HTR-8/SVneo (cell line): ENCODE measurements at regions not wholly inside any gene's neighbourhood (a gene's known extent, or its start where the extent isn't known, plus 50 kb on each side); places are given as distances from the start of the nearest gene placed in this dataset.

ENCODE experiments used
- DNase-seq: peaks from one replicate; pipeline ENCODE4 v3.0.0; 2011; ENCODE audit warnings: low spot score, mixed read lengths; ENCODE audit not compliant: insufficient read length
- FAIRE-seq: peaks from 2 replicates; lab custom pipeline; 2011; peaks lifted over from hg19 to GRCh38; lab: Jason Lieb, UNC

DNA sequence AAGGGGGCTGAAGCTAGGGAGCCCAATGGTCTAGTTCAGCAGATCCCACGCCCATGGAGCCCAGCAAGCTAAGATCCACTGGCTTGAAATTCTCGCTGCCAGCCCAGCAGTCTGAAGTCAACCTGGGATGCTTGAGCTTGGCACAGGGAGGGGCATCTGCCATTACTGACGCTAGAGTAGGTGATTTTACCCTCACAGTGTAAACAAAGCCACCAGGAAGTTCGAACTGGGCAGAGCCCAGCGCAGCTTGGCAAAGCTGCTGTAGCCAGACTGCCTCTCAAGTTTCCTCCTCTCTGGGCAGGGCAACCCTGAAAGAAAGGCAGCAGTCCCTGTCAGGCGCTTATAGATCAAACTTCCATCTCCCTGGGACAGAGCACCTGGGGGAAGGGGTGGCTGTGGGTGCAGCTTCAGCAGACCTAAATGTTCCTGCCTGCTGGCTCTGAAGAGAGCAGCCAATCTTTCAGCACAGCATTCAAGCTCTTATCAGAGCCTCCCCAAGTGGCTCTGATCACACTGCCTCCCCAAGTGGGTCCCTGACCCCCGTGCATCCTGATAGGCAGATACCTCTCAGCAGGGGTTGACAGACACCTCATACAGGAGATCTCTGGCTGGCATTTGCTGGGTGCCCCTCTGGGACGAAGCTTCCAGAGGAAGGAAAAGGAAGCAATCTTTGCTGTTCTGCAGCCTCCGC, 167.8 kb downstream of the CCDC71L start:
- FAIRE-seq (no peak), DNase-seq (no peak)

DNA sequence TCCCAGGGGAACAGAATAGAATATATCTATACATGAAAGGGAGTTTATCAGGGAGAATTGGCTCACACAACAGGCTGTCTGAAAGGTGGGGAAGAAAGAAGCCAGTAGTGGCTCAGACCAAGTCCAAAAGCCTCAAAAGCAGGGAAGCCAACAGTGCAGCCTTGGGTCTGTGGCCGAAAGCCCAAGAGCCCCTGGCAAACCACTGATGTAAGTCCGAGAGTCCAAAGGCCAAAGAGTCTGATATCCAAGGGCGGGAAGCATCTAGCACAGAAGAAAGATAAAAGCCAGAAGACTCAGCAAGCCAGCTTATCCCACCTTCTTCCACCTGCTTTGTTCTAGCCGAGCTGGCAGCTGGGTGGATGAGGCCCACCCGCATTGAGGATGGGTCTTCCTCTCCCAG, 172.5 kb downstream of the CCDC71L start:
- FAIRE-seq = no peak
- DNase-seq = no peak

DNA sequence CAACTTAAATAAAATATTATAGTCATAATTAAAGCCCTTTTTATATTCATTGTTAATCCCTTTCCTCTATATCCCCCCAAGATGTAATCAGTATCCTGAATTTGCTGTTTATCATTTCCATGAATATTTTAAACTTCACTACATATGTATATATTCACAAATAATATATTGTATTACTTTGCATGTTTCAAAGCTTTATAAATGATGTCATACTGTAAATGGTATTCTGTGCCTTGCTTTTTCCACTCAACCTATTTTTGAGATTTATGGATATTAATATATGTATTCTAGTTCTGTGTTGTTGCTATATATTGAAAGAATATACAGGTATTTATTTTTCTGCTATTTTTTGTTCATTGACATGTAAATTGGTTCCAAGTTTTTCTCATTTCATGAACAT, 173.1 kb downstream of the CCDC71L start:
- DNase-seq (no peak), FAIRE-seq (no peak)

DNA sequence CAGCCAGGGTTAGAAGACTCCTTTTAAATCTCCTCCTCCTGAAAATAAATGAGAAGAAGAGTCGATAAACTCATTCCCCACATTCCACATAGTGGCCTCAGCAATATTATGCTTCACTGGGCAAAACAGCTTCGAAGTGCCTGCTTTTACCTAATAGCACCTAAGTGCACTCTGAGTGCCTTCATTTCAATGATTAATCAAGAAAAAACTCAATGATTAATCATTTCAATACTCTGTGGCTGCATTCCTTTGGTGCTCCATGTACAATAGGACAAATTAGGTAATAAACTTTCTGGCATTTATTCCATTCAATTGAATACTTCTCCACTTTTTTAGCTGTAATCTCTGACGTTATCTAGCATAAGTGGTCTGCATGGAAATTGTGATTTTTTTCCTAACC, 174.6 kb downstream of the CCDC71L start:
- FAIRE-seq (no peak), DNase-seq (peak; percentile 5)

DNA sequence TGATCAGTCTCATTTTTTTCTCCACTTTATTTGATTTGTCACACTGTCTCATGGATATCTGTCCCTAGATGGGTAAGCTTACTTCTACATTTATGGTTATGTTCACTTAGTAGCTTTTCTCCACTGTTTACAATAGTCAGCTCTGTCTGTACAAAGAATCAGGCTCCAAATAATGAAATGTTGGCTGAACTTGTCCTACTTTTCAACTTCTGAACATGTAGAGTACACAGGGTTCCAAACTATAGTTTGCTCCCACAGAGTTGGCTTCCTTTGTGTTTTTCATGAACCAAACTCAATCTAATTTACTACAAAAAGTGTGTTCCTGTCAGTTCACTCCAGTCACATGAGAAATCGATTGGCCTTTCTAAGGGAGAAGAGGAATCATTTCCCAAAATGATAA, 175.0 kb downstream of the CCDC71L start:
- DNase-seq (no peak), FAIRE-seq (no peak)

DNA sequence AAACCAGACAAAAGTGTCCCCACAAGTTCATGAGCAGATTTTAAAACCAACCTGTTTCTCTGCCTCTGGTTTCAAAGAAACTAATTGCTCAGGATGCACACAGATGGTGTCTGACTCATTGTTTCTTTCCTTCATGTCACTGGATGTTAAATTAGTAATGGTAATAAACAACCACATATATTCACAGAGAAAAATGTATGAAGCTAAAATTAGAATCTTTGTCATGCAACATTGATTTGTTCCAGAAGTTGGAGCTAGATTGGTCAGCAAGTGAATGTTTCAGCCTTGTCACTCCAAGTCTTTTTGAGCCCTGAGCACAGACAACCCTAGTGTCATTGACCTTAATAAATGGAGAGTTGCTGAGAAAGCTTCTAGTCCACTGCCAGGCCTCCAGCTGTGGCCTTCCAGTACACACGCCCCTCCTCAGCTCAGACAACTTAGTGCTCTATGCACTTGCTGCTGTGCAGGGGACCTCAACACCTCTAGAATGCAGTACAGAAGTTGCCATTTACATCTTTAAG, 175.9 kb downstream of the CCDC71L start:
- FAIRE-seq (no peak), DNase-seq (peak; percentile 7)

DNA sequence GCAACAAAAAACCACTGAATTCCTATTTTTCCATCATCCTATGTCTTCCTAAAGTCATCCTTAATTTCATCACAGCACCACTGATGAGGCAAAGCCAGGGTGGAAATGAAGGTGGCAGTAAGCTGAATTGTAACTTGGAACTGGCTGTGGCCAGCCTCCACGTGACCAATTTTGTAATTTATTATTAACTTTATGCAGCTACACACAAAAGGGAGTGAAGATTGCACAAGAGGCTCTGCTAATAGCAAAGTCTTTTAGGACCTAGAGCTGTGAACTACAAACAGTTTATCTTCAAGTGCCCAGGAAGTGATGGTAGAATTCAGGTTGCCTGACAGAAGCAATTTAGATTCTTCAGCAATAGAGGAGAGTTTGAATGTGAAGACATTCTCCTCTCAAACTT, 176.4 kb downstream of the CCDC71L start:
- no peak for FAIRE-seq
- DNase-seq = no peak

DNA sequence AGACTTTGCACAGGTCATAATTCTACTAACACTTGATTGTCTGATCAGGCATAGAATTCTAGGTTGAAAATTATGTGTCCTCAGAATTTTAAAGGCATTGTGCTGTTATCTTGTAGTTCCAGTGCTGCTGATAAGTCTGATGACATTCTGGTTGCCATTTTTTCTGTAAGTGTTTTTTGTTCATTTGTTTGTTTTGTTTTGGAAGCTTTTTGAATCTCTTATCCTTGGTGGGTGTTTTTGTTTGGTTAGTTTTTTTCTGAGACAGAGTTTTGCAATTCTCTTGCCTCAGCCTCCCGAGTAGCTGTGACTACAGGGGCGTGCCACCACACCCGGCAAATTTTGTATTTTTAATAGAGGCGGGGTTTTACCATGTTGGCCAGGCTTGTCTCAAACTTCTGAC, 178.9 kb downstream of the CCDC71L start:
- no peak for DNase-seq
- FAIRE-seq = no peak

DNA sequence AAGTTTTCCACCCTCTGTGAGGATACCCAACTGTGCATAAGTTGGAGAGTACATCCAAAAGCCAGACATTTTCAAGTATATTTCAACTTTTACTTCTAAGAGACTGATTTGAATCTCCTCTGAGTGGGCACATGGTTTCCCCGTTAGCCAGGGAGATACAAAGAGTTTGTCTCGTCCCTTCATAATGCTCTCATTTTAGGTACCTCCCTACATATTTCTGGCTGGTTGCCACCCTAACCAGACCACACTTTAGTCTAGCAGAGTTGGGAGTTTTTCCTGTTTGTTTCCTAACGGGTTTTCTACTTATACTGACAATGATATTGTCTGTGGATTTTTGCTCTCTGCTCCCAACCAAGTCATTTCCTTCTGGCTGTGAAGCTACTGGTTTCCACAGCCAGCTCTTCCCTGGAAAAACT, 180.3 kb downstream of the CCDC71L start:
- FAIRE-seq (no peak), DNase-seq (no peak)

DNA sequence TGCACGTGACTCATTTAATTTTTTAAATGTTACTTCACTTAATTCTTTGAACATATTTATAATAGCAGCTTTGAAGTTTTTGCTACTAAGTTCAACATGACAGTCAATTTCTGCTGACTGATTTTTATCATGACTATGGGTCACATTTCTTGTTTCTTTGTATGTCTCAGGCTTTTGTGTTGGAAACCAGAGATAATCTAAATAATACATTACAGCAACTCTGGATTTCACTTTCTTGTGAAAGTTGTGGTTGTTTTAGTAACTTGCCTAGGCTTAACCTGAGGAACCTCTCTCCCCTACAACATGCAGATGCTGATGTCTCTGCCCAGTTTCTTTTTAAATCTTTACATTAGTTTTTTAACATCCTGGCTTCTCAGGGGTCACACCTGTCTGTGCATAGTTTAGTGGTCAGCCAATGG, 180.8 kb downstream of the CCDC71L start:
- FAIRE-seq = no peak
- no peak for DNase-seq

DNA sequence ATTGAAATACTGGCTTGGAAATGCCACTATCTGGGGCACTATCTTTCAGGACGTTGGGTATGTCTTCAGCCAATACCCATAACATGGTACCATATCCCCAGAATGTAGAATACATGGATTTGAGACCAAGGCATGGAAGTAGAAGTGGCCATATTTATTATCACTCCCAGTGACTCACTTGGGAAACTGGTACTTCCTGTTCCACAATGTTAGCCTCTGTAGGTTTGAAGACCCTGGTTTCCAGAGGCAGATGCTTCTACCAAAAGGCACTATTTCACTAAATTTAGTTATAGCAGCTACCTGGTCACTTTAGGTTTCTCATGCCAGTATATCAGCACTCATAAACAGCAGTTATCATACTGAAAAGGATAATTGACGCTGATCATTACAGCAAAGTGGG, 184.2 kb downstream of the CCDC71L start:
- DNase-seq (no peak), FAIRE-seq (no peak)

DNA sequence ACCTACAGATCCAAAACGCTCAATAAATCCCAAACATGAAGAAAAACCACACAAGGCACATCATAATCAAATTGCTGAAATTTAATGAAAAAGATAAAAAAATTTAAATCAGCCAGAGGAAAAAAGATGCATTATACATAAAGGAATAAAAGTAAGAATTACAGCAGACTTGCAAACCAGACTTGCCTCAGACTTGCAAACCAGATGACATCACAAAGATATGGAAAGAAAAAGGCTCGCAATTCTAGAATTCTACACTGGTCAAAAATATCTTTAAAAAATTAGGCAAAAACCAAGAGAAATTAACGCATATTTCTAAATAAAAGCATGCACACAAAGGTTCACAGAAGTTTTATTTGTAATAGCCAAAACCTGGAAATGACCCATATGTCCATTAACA, 188.0 kb upstream of the NAMPT start:
- FAIRE-seq = no peak
- no peak for DNase-seq

DNA sequence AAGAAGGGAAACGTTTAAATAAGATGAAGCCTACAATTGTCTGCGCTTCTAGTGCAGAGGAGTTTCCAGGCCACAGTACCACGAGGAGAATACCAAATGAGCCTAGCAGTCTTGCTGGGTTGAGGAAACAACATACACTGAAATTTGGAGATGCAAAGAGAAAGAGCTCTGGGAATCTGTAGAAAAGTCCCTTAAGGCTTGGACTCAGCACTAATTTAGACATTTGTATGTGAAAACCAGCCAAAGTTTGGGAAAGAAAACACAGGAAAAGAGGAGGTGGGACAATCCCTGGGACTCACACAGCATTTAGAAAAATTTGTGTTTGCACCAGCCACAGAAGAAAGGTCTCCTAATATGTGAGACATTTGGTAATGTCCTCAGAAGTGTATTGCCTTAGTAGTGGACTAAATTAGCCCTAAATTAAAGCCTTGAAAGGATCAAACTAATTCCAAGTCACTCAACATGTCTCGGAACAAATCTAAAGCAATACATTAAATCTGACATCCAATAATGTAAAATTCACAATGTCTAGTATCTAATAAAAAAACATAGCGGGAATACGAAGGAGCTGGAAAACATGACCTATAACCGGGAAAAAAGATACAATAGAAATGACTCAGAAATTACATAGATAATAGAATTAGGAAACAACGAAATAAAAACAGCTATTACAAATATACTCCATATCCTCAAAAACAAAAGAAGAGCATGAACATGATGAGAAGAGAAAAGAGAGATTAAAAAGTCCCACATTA, 187.1 kb upstream of the NAMPT start:
- DNase-seq (no peak), FAIRE-seq (no peak)

DNA sequence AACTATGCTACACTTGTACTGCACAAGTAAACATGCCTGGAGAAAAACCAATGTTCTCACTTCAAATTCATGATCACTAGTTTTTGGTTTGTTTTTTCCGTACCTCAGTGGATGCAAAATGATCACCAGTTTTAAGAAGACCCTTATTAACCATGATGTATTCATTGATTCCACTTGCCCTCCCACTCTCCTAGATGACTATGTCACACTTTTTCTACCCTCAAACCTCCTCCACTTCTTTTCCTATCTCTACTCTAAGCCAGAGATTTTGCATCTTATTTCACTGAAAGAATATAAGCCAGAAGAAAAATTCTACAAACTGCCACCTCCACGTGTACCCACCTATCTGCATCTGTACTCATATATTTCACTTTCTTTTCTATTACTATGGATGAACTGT, 186.2 kb upstream of the NAMPT start:
- DNase-seq (no peak), FAIRE-seq (no peak)

DNA sequence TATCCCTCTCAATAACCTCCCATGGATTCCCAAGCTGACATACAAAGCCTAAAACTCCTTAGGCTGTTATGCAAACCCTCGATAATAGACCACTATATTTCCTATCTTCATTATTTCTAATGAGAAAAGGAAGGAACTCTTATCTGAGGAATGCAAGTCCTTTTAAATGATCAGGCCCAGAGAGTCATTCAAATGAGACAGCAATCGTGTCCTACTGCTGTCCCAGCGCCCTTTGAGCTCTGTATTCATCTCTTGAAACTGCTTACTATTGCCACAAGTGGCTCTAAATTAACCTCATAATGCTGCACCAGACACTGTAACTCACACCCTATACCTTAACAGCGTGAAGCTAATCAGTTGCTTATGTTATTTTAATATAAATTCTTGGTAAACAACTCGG, 182.1 kb upstream of the NAMPT start:
- DNase-seq (no peak), FAIRE-seq (no peak)

DNA sequence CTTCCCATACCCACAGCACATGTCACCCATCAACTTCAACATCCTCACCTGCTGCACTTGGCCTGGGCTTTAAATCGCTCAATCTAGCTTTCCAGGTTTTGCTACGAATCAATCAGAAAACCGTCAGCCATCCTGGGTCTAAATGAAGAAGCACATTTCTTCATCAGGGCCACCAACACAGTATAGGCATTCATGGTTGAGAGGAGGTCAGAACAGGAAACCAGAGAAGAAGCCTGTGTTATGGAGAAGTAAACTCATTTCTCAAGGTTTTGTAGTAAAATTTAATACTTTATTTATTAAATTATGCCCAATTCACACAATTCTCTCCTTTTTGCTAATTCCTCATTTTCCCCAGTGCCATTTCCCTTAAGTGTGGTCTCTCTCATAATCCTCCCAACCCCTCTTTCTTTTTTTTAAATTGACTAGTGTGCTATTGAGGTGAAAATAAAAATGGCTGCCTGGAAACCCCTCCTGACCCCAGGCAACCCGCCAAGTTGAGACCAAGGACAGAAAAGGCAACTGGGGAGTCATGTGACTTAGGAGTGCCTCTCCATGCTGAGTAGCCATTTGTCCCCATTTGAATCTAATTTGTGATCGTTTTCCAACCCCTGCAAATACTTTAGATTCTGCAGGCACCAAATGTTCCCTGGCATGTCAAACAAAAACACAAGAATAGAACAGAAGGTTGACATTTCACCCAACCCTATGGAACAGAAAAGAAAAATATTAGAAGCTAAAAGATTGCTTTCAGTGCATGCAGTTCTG, 181.1 kb upstream of the NAMPT start:
- FAIRE-seq (no peak), DNase-seq (no peak)

DNA sequence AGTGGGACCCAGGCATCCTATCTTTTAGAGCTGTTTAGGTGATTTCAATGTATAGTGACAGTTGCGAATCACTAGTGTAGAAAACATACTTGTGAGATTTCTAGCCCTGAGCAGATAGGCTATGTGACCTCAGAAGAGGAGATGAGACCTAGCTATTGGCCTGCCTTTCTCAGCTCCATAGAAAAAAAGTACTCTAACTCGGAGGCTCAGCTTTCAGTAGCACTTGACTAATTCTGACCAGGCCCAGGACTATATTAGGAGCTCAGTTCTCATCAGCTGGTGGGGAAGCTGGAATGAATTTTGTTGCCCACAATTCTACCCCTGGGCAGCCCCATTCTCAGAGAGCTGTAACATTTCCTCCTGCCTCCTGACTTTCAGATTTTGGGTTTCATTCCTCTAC, 179.9 kb upstream of the NAMPT start:
- DNase-seq (no peak), FAIRE-seq (no peak)

DNA sequence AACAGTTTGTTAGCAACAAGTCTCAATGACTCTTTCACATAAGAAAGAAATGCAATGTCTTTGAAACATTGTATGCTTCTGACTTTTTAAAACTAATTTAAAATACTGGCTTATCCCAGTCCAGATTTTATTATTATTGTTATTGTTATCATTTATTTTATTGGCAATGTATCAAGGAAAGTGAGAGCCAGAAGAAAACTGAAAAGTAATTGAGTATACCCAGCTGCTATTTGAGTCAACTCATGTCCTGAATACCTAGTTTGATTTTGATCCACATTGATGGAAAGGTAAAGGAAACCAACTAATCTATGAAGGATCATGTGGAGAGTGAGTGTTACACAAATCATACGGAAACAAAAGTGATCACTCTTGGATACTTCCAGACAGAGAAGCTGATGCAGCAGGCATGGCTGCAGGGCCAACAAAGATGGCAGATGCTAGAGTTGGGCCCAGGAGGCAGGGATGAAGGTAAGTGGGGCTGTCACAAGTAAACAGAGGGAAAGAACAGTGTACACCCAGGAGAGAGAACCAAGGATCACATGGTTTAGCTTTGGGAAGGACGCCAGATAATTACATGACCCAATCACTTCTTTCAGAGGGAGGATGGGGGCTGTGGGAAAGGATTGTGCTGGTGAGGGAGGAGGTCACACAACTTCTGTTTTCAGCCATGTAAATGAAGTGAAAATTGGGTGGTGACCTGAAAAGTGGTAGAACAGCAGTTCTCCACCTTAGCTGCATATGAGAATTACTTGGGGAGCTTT, 179.2 kb upstream of the NAMPT start:
- DNase-seq = no peak
- FAIRE-seq = no peak

DNA sequence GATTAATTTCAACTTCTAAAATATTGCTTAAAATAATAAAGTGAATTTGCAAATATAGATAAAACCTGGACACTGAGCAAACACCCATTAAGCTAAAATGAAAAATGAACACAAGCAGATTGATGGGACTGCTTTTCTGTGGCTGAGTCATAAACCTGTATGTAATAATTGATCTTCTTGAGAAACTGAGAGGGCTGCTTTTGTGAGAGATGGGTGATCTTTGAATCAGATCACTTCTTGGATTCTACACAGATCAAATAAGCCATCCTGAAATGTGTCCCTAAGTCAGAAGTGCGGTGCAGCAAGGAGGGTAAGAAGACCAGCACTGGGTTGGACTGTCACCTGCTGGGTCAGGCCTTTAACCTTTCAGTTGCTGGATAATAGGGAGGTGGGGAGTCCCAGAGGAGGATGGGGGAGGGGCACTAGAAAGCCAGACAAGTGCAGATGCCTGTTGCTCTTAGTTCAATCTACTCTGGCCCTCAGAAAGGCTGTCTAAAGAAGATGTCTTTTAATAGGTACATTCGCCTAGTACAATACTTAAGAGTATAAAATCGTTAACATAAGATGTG, 178.2 kb upstream of the NAMPT start:
- DNase-seq (no peak), FAIRE-seq (no peak)

DNA sequence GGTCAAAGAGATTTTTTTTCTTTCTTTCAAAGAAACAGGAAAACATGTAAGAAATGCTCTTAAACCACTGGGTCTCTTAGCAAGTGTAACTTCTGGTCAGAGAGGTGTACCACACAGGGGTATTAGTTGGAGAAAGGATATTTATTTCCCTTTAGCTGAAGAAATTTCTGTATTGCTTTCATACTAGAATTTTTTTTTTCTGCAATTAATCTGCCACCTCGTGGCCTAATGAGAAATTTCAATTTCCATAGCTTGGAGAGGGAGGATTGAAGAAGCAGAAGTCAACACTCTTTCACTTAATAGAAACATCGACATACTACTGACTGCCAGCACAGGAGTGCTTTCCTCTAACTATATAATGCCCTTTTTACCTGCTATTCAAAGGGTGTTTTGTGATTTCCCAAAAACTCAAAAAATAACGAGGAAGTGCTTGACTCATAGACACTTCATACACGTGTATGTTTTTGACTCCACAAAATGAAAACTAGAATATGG, 177.6 kb upstream of the NAMPT start:
- FAIRE-seq = no peak
- peak; percentile 26 for DNase-seq
